ENCODE measurements at regions not wholly inside any gene's neighbourhood (a gene's known extent, or its start where the extent isn't known, plus 50 kb on each side); places are given as distances from the start of the nearest gene placed in this dataset.
"Not testable (repeated sequence)": the region's sequence is repeated elsewhere in the genome, so short reads cannot be mapped to it uniquely, and the experiment has no call there.

DNA sequence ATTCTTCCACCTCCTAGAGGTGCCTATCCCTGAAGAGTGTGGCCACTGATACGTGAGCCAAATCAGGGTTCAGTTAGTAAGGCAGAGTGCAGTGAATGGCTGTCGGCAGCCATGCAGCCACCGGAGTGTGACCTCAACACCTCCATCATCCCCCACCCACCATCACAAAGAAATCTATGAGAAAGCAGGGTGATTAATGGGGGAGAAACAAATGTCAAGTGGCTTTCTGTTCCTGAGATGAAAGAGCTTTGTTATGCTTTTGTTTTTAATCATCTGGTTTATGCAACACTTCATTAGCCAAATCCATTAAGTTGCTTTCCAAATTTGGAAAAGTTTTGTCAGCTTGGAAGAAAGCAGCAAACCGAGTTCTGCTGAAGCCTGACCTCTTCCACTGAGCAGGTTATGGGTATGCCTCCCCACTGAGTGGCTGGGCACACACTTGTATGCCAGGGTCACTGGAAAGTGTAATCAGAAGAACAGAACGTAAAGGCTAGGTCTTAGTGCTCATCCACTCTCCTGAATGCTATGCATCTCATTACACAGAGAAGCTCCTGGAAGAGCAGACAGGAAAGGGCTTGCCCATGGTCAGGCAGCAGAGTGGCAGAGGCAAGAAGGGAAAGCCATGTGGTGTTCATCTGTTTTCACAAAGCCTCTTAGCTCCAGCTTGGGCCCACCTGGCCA is 57.1 kb upstream of the ATP1B1 start:
- Mint-ChIP-seq H3K27me3 (ENCODE audit: unreplicated experiment) (no peaks in the 10 kb centered on the region), H3K4me1 (ENCODE audit: low read depth, unreplicated experiment) (peaks cover 66% of the 10 kb centered on the region), H3K27ac (ENCODE audit: unreplicated experiment) (no peak overlapping the region), H3K36me3 (ENCODE audit: insufficient read depth, unreplicated experiment) (no peaks in the 10 kb centered on the region), H3K9me3 (ENCODE audit: low read depth, unreplicated experiment) (peaks cover 3% of the 10 kb centered on the region), H3K4me3 (ENCODE audit: low read depth, unreplicated experiment) (no peak overlapping the region)
- no peak for DNase-seq
- intact Hi-C loops (cut with micrococcal nuclease; ENCODE audit: unreplicated experiment): loop anchor here (5.0 kb wide), 1 partner anchor 58 kb away; the partner anchor contains the start of gene ATP1B1
- CTCF ChIA-PET: no interaction called here
- TF ChIP-seq, protein P1, sequence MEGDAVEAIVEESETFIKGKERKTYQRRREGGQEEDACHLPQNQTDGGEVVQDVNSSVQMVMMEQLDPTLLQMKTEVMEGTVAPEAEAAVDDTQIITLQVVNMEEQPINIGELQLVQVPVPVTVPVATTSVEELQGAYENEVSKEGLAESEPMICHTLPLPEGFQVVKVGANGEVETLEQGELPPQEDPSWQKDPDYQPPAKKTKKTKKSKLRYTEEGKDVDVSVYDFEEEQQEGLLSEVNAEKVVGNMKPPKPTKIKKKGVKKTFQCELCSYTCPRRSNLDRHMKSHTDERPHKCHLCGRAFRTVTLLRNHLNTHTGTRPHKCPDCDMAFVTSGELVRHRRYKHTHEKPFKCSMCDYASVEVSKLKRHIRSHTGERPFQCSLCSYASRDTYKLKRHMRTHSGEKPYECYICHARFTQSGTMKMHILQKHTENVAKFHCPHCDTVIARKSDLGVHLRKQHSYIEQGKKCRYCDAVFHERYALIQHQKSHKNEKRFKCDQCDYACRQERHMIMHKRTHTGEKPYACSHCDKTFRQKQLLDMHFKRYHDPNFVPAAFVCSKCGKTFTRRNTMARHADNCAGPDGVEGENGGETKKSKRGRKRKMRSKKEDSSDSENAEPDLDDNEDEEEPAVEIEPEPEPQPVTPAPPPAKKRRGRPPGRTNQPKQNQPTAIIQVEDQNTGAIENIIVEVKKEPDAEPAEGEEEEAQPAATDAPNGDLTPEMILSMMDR (IDR thresholded peaks at IDR 0.05; ENCODE audit: unreplicated experiment): no peak
- no TSS peak for BruUV-seq (replicated peaks)

DNA sequence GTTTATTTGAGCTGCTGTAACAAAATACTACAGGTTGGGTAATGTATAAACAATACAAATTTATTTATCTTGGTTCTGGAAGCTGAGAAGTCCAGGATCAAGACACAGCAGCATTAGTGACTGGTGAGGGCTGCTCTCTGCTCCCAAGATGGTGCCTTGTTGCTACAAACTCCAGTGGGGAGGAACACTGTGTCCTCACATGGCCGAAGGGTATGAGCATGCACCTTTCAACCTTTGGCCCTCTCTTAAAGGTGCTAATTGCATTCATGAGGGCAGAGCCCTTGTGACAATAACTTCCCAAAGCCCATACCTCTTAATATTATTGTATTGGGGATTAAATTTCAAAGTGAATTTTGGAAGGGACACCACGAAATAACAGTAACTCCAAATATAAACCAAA is 55.3 kb upstream of the ATP1B1 start:
- no peaks in the 10 kb centered on the region for H3K27me3 Mint-ChIP-seq (ENCODE audit: unreplicated experiment)
- H3K4me3 Mint-ChIP-seq (ENCODE audit: low read depth, unreplicated experiment): no peak overlapping the region
- H3K27ac Mint-ChIP-seq (ENCODE audit: unreplicated experiment): no peak overlapping the region
- H3K36me3 Mint-ChIP-seq (ENCODE audit: insufficient read depth, unreplicated experiment): no peaks in the 10 kb centered on the region
- DNase-seq: no peak
- BruUV-seq (replicated peaks): no TSS peak
- TF ChIP-seq, protein P1 (IDR thresholded peaks at IDR 0.05; ENCODE audit: unreplicated experiment): no peak
- CTCF ChIA-PET: no interaction called here
- peaks cover 62% of the 10 kb centered on the region for H3K4me1 Mint-ChIP-seq (ENCODE audit: low read depth, unreplicated experiment)
- H3K9me3 Mint-ChIP-seq (ENCODE audit: low read depth, unreplicated experiment): peaks cover 5% of the 10 kb centered on the region
- intact Hi-C loops (cut with micrococcal nuclease; ENCODE audit: unreplicated experiment): no loop called here

DNA sequence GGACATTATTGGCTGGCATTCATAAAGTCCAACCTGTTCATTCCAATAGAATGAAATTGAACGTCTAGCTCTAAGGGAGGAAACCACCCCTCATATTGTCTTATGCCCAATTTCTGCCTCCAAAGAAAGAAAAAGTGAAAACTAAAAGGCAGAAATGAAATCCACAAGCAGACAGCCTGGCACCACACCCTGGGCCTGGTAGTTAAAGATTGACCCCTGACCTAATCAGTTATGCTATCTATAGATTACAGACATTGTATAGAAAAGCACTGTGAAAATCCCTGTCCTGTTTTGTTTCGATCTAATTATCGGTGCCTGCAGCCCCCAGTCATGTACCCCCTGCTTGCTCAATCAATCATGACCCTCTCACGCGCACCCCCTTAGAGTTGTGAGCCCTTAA is 54.3 kb upstream of the ATP1B1 start:
- H3K36me3 Mint-ChIP-seq (ENCODE audit: insufficient read depth, unreplicated experiment); H3K27me3 Mint-ChIP-seq (ENCODE audit: unreplicated experiment); intact Hi-C loops (cut with micrococcal nuclease; ENCODE audit: unreplicated experiment); BruUV-seq (replicated peaks); H3K9me3 Mint-ChIP-seq (ENCODE audit: low read depth, unreplicated experiment); CTCF ChIA-PET; DNase-seq: not testable (repeated sequence)
- peaks cover 54% of the 10 kb centered on the region for H3K4me1 Mint-ChIP-seq (ENCODE audit: low read depth, unreplicated experiment)
- H3K27ac Mint-ChIP-seq (ENCODE audit: unreplicated experiment): peak overlapping the region; percentile 25
- peak overlapping the region; percentile 19 for H3K4me3 Mint-ChIP-seq (ENCODE audit: low read depth, unreplicated experiment)

DNA sequence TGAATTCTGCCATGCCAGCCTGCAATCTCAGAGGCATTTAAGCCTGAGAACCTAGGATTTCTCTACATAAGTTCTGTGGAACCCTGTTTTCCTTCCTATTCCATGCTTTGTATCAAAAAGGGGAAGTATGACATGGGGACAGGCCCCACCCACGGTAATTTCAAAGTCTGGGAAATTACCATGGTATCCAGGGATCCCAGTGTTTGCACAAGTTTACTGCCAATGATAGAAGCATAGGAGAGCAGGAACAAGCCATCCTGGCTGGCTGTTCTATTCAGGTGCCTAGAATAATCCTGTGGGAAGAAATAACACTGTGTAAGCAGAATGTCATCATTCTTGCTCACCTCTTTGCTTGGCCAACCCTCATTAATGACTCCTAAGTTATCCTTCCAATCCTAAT is 53.8 kb upstream of the ATP1B1 start:
- no peaks in the 10 kb centered on the region for H3K36me3 Mint-ChIP-seq (ENCODE audit: insufficient read depth, unreplicated experiment)
- TF ChIP-seq, protein P1 (IDR thresholded peaks at IDR 0.05; ENCODE audit: unreplicated experiment): no peak
- intact Hi-C loops (cut with micrococcal nuclease; ENCODE audit: unreplicated experiment): no loop called here
- CTCF ChIA-PET: no interaction called here
- peaks cover 48% of the 10 kb centered on the region for H3K4me1 Mint-ChIP-seq (ENCODE audit: low read depth, unreplicated experiment)
- peak overlapping the region; percentile 25 for H3K27ac Mint-ChIP-seq (ENCODE audit: unreplicated experiment)
- peaks cover 5% of the 10 kb centered on the region for H3K9me3 Mint-ChIP-seq (ENCODE audit: low read depth, unreplicated experiment)
- peak overlapping the region; percentile 19 for H3K4me3 Mint-ChIP-seq (ENCODE audit: low read depth, unreplicated experiment)
- BruUV-seq (replicated peaks): no TSS peak
- DNase-seq: no peak
- H3K27me3 Mint-ChIP-seq (ENCODE audit: unreplicated experiment): no peaks in the 10 kb centered on the region

DNA sequence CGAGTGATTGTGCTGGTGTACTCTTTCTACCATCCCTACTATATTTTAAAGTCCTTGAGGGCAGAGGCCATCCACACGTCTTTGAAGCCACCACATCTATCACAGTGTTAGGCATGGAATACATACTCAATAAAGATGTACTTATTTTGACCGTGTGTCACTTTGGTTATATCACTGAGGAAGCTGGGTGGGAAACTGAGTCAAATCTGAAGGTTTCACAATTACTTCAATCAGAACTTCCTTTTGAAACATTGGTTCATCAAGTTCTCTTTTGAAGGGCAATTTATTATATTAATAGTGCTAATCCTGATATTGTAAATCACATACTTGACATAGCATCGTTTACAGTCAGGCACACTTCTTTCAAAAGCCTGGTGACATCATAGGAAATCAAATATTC is 53.3 kb upstream of the ATP1B1 start:
- peaks cover 44% of the 10 kb centered on the region for H3K4me1 Mint-ChIP-seq (ENCODE audit: low read depth, unreplicated experiment)
- no peak for DNase-seq
- TF ChIP-seq, protein P1 (IDR thresholded peaks at IDR 0.05; ENCODE audit: unreplicated experiment): no peak
- H3K27me3 Mint-ChIP-seq (ENCODE audit: unreplicated experiment): no peaks in the 10 kb centered on the region
- BruUV-seq (replicated peaks): no TSS peak
- peaks cover 5% of the 10 kb centered on the region for H3K9me3 Mint-ChIP-seq (ENCODE audit: low read depth, unreplicated experiment)
- no peak overlapping the region for H3K4me3 Mint-ChIP-seq (ENCODE audit: low read depth, unreplicated experiment)
- no peaks in the 10 kb centered on the region for H3K36me3 Mint-ChIP-seq (ENCODE audit: insufficient read depth, unreplicated experiment)
- CTCF ChIA-PET: no interaction called here
- H3K27ac Mint-ChIP-seq (ENCODE audit: unreplicated experiment): no peak overlapping the region
- intact Hi-C loops (cut with micrococcal nuclease; ENCODE audit: unreplicated experiment): no loop called here

Data from Calu3 (cell line).